GM18861 (cell line): ENCODE measurements at regions not wholly inside any gene's neighbourhood (a gene's known extent, or its start where the extent isn't known, plus 50 kb on each side); places are given as distances from the start of the nearest gene placed in this dataset.

ENCODE experiments used
- ATAC-seq: cut with Tn5 transposase; IDR thresholded peaks from one replicate; pipeline ENCODE4 v1.9.1; 2021; ENCODE audit not compliant: unreplicated experiment

GRCh38 chr18:27652480-27653121, 467.5 kb upstream of the CHST9 start:
- ATAC-seq: peak; percentile 85

- no peak for ATAC-seq
These were observed 464.5 kb upstream of the CHST9 start for GRCh38 chr18:27649621-27650020.

- no peak for ATAC-seq
These were observed 460.8 kb upstream of the CHST9 start for GRCh38 chr18:27645929-27646328.

GRCh38 chr18:27636576-27637085, 451.5 kb upstream of the CHST9 start:
- no peak for ATAC-seq

- ATAC-seq: no peak
These were observed 447.6 kb upstream of the CHST9 start for GRCh38 chr18:27632706-27633105.

GRCh38 chr18:27627927-27628326, 442.8 kb upstream of the CHST9 start:
- ATAC-seq: no peak

- ATAC-seq: no peak
These were observed 436.3 kb upstream of the CHST9 start for GRCh38 chr18:27621236-27621890.

- no peak for ATAC-seq
These were observed 434.8 kb upstream of the CHST9 start for GRCh38 chr18:27619906-27620305.

- no peak for ATAC-seq
These were observed 434.1 kb upstream of the CHST9 start for GRCh38 chr18:27619090-27619772.

GRCh38 chr18:27616324-27616723, 431.2 kb upstream of the CHST9 start:
- ATAC-seq: no peak

GRCh38 chr18:27614951-27615844, 430.1 kb upstream of the CHST9 start:
- ATAC-seq: no peak

GRCh38 chr18:27609221-27609620, 424.1 kb upstream of the CHST9 start:
- no peak for ATAC-seq

- no peak for ATAC-seq
These were observed 423.6 kb upstream of the CHST9 start for GRCh38 chr18:27608742-27609141.

GRCh38 chr18:27608174-27608573, 423.1 kb upstream of the CHST9 start:
- ATAC-seq: no peak

GRCh38 chr18:27606741-27607140, 421.6 kb upstream of the CHST9 start:
- no peak for ATAC-seq

- ATAC-seq: no peak
These were observed 420.2 kb upstream of the CHST9 start for GRCh38 chr18:27605107-27605834.

- no peak for ATAC-seq
These were observed 419.5 kb upstream of the CHST9 start for GRCh38 chr18:27604583-27604982.

GRCh38 chr18:27602092-27602491, 417.0 kb upstream of the CHST9 start:
- no peak for ATAC-seq

GRCh38 chr18:27600245-27600644, 415.1 kb upstream of the CHST9 start:
- no peak for ATAC-seq

GRCh38 chr18:27599202-27599829, 414.2 kb upstream of the CHST9 start:
- ATAC-seq: peak; percentile 80
